Astrocyte (in vitro differentiated cells and primary cell): ENCODE measurements at regions not wholly inside any gene's neighbourhood (a gene's known extent, or its start where the extent isn't known, plus 50 kb on each side); places are given as distances from the start of the nearest gene placed in this dataset.

ENCODE experiments used
- DNase-seq: peaks from one replicate; pipeline ENCODE4 v3.0.0-alpha.2; 2010; ENCODE audit warnings: low read depth
- FAIRE-seq: peaks from 2 replicates; lab custom pipeline; 2011; peaks lifted over from hg19 to GRCh38; lab: Jason Lieb, UNC
- H2AFZ ChIP-seq: 2 replicates; pipeline ENCODE4 v1.6.0; 2012; ENCODE audit warnings: low read depth, low read length, inconsistent platforms
- H3K27ac ChIP-seq: 2 replicates; pipeline ENCODE4 v1.5.1; 2011; ENCODE audit warnings: low read depth, low read length, inconsistent platforms
- H3K27me3 ChIP-seq: 2 replicates; pipeline ENCODE4 v1.6.0; 2011; ENCODE audit warnings: low read length, inconsistent platforms; ENCODE audit not compliant: insufficient read depth
- H3K36me3 ChIP-seq: 2 replicates; pipeline ENCODE4 v1.5.1; 2011; ENCODE audit warnings: low read length, inconsistent platforms; ENCODE audit not compliant: insufficient read depth
- H3K4me1 ChIP-seq: 2 replicates; pipeline ENCODE4 v1.5.1; 2011; ENCODE audit warnings: low read length, inconsistent platforms; ENCODE audit not compliant: insufficient read depth
- H3K4me2 ChIP-seq: 2 replicates; pipeline ENCODE4 v1.6.0; 2012; ENCODE audit warnings: low read length, inconsistent platforms
- H3K4me3 ChIP-seq: 2 replicates; pipeline ENCODE4 v1.5.1; 2011; ENCODE audit warnings: low read depth, mild to moderate bottlenecking, low read length, inconsistent platforms; ENCODE audit not compliant: insufficient read depth
- H3K79me2 ChIP-seq: 2 replicates; pipeline ENCODE4 v1.6.0; 2012; ENCODE audit warnings: mild to moderate bottlenecking, low read length, inconsistent platforms; ENCODE audit not compliant: insufficient read depth
- H3K9ac ChIP-seq: 2 replicates; pipeline ENCODE4 v1.6.0; 2012; ENCODE audit warnings: mild to moderate bottlenecking, low read length, inconsistent platforms
- H3K9me3 ChIP-seq: 2 replicates; pipeline ENCODE4 v1.5.1; 2012; ENCODE audit warnings: low read depth, mild to moderate bottlenecking, low read length, inconsistent platforms; ENCODE audit not compliant: insufficient read depth
- H4K20me1 ChIP-seq: 2 replicates; pipeline ENCODE4 v1.6.0; 2012; ENCODE audit warnings: low read length, inconsistent platforms; ENCODE audit not compliant: insufficient read depth
- H3K27ac Mint-ChIP-seq: one replicate; pipeline ENCODE4 v1.8.0; 2021; ENCODE audit warnings: mild to moderate bottlenecking, mixed read lengths; ENCODE audit not compliant: unreplicated experiment
- H3K27me3 Mint-ChIP-seq: one replicate; pipeline ENCODE4 v1.8.0; 2021; ENCODE audit warnings: low read depth, mixed read lengths; ENCODE audit not compliant: unreplicated experiment
- H3K36me3 Mint-ChIP-seq: one replicate; pipeline ENCODE4 v1.8.0; 2021; ENCODE audit warnings: low read depth, mixed read lengths; ENCODE audit not compliant: unreplicated experiment
- H3K4me1 Mint-ChIP-seq: one replicate; pipeline ENCODE4 v1.8.0; 2021; ENCODE audit warnings: low read depth, mixed read lengths; ENCODE audit not compliant: unreplicated experiment
- H3K4me3 Mint-ChIP-seq: one replicate; pipeline ENCODE4 v1.8.0; 2021; ENCODE audit warnings: mild to moderate bottlenecking, moderate library complexity, mixed read lengths; ENCODE audit not compliant: unreplicated experiment
- H3K9me3 Mint-ChIP-seq: one replicate; pipeline ENCODE4 v1.8.0; 2021; ENCODE audit warnings: mild to moderate bottlenecking, mixed read lengths; ENCODE audit not compliant: unreplicated experiment
- EZH2 ChIP-seq: IDR thresholded peaks from 2 replicates; pipeline ENCODE4 v1.6.1; 2012; ENCODE audit warnings: mild to moderate bottlenecking, low read length, inconsistent platforms; ENCODE audit not compliant: insufficient read depth
- TF ChIP-seq, protein P1 (sequence below): IDR thresholded peaks from 2 replicates; pipeline ENCODE4 v1.5.1; 2011; ENCODE audit warnings: low read depth, mild to moderate bottlenecking, inconsistent platforms, low read length, moderate library complexity; ENCODE audit not compliant: insufficient read depth

DNA sequence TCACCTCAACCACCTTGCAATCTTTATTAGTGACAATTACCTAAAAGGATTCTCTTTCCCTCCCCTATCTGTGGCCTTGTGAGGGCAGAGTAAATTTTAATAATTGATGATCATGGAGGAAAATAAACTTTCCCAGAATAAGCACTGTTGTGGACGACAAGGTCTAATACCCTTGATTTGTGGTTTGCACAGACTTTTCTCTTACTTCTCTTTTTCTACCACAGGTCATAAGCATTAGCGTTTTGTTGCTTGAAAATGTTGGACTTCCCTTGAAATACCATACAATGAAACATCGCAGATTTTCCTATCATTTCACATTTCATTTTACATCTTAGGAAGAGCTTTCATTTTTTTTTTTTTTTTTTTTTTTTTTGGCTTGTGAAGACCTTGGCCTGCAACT, 188.1 kb upstream of the TMEM72 start:
- no peak overlapping the region for H2AFZ ChIP-seq
- no peak for TF ChIP-seq EZH2
- TF ChIP-seq, protein P1, sequence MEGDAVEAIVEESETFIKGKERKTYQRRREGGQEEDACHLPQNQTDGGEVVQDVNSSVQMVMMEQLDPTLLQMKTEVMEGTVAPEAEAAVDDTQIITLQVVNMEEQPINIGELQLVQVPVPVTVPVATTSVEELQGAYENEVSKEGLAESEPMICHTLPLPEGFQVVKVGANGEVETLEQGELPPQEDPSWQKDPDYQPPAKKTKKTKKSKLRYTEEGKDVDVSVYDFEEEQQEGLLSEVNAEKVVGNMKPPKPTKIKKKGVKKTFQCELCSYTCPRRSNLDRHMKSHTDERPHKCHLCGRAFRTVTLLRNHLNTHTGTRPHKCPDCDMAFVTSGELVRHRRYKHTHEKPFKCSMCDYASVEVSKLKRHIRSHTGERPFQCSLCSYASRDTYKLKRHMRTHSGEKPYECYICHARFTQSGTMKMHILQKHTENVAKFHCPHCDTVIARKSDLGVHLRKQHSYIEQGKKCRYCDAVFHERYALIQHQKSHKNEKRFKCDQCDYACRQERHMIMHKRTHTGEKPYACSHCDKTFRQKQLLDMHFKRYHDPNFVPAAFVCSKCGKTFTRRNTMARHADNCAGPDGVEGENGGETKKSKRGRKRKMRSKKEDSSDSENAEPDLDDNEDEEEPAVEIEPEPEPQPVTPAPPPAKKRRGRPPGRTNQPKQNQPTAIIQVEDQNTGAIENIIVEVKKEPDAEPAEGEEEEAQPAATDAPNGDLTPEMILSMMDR = no peak
- no peaks in the 10 kb centered on the region for H3K27me3 ChIP-seq
- no peak overlapping the region for H3K4me3 Mint-ChIP-seq
- H3K36me3 ChIP-seq = no peaks in the 10 kb centered on the region
- FAIRE-seq (no peak), DNase-seq (no peak)
- H3K79me2 ChIP-seq = no peaks in the 10 kb centered on the region
- H4K20me1 ChIP-seq = no peaks in the 10 kb centered on the region
- H3K27me3 Mint-ChIP-seq = no peaks in the 10 kb centered on the region
- H3K4me3 ChIP-seq = no peak overlapping the region
- no peak overlapping the region for H3K4me2 ChIP-seq
- H3K4me1 ChIP-seq = peaks cover 7% of the 10 kb centered on the region
- H3K9me3 ChIP-seq = no peaks in the 10 kb centered on the region
- H3K9me3 Mint-ChIP-seq = no peaks in the 10 kb centered on the region
- no peaks in the 10 kb centered on the region for H3K36me3 Mint-ChIP-seq
- H3K9ac ChIP-seq = no peak overlapping the region
- no peak overlapping the region for H3K27ac Mint-ChIP-seq
- H3K4me1 Mint-ChIP-seq = peaks cover 10% of the 10 kb centered on the region
- no peak overlapping the region for H3K27ac ChIP-seq

DNA sequence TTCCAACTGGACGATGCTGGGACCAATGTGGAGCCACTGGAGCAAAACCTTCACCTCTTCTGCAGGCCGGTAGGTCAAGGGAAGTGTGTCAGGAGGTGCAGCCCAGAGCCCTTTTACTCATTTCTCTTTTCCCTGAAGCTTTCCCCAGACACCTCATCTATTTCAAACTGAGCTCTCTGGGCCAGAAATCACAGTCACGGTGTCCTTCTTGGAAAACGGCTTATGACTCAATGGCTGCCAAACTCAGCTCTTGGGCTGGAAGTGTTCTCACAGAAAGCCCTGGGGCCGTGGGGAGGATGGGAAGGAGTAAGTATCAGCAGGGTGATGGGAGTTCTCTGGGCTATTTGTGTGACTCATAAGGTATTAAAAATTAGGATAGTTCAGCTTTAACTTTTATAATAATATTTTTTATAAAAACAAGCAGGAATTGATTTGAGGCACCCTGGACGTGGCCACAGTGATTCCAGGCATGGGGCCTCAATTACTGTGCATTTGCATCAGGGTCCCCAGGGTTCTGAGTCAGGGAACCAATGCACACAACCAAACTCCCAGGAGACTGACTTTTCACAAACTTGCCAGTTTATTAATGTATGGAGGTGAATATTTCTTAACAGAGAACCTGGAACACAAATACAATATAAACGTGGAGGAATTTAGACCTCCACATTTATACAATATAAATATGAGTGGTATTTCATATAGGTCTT, 187.4 kb upstream of the TMEM72 start:
- Histone ChIP-seq H2AFZ (no peak overlapping the region), H3K4me1 (peaks cover 7% of the 10 kb centered on the region), H3K36me3 (no peaks in the 10 kb centered on the region), H3K79me2 (no peaks in the 10 kb centered on the region), H3K27ac (peak overlapping the region; percentile 45), H3K9ac (no peak overlapping the region), H3K4me3 (no peak overlapping the region), H3K27me3 (no peaks in the 10 kb centered on the region), H4K20me1 (no peaks in the 10 kb centered on the region), H3K4me2 (peak overlapping the region; percentile 30), H3K9me3 (no peaks in the 10 kb centered on the region)
- Mint-ChIP-seq H3K4me1 (peaks cover 10% of the 10 kb centered on the region), H3K4me3 (no peak overlapping the region), H3K9me3 (no peaks in the 10 kb centered on the region), H3K27me3 (no peaks in the 10 kb centered on the region), H3K27ac (no peak overlapping the region), H3K36me3 (no peaks in the 10 kb centered on the region)
- TF ChIP-seq, protein P1 = no peak
- no peak for TF ChIP-seq EZH2
- DNase-seq (peak; percentile 79), FAIRE-seq (no peak)

DNA sequence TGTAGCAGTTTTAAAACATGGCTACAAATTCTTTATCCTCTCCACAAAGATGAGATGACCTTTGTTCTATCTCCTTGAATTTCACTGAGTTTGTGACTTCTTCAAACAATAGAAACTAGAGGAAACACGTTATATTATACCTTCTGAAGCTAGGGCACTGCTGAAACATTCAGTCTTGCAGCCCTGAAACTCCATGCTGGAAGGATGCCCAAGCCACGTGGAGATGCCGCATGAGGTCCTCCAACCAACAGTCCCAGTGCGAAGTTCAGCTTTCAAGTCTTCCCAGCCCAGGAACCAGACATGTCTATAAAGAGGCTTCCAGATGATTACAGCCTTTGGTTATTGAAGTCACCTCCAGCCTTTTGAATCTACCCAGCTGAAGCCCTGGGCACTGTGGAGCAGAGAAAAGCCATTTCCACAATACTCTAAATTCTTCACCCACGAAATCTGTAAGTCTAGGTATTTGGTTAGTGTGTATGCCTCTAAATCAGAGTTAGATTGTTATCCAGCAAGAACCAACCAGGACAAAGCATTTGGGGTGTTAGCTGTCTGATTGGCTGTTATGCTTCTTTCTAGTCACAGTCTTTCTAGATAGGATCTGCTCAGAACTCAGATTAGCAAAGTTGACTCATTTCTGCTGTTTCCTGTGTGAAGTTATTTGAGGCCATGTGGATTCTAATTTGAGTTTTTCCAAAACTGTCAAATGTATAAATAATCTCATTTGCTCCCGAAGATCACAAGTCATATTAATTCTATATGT, 186.5 kb upstream of the TMEM72 start:
- no peaks in the 10 kb centered on the region for H4K20me1 ChIP-seq
- TF ChIP-seq EZH2 = no peak
- TF ChIP-seq, protein P1 = no peak
- H3K36me3 ChIP-seq = no peaks in the 10 kb centered on the region
- peaks cover 10% of the 10 kb centered on the region for H3K4me1 Mint-ChIP-seq
- H3K27ac ChIP-seq = peak overlapping the region; percentile 45
- no peaks in the 10 kb centered on the region for H3K9me3 ChIP-seq
- H3K4me3 ChIP-seq = no peak overlapping the region
- H3K36me3 Mint-ChIP-seq = no peaks in the 10 kb centered on the region
- H3K27me3 ChIP-seq = no peaks in the 10 kb centered on the region
- H3K9ac ChIP-seq = no peak overlapping the region
- H3K79me2 ChIP-seq = no peaks in the 10 kb centered on the region
- DNase-seq = peak; percentile 92
- H3K27ac Mint-ChIP-seq = no peak overlapping the region
- peaks cover 2% of the 10 kb centered on the region for H3K9me3 Mint-ChIP-seq
- no peak overlapping the region for H3K4me3 Mint-ChIP-seq
- no peaks in the 10 kb centered on the region for H3K27me3 Mint-ChIP-seq
- H3K4me1 ChIP-seq = peaks cover 7% of the 10 kb centered on the region
- H3K4me2 ChIP-seq = peak overlapping the region; percentile 32
- peak; percentile 99 for FAIRE-seq
- H2AFZ ChIP-seq = peak overlapping the region; percentile 1
